Right lung (tissue), 2 donors: ENCODE measurements at regions not wholly inside any gene's neighbourhood (a gene's known extent, or its start where the extent isn't known, plus 50 kb on each side); places are given as distances from the start of the nearest gene placed in this dataset.

Experiments used
- DNase-seq, 2 donors: peaks; one replicate each; pipeline ENCODE4 v3.0.0-alpha.2; 2013

DNA sequence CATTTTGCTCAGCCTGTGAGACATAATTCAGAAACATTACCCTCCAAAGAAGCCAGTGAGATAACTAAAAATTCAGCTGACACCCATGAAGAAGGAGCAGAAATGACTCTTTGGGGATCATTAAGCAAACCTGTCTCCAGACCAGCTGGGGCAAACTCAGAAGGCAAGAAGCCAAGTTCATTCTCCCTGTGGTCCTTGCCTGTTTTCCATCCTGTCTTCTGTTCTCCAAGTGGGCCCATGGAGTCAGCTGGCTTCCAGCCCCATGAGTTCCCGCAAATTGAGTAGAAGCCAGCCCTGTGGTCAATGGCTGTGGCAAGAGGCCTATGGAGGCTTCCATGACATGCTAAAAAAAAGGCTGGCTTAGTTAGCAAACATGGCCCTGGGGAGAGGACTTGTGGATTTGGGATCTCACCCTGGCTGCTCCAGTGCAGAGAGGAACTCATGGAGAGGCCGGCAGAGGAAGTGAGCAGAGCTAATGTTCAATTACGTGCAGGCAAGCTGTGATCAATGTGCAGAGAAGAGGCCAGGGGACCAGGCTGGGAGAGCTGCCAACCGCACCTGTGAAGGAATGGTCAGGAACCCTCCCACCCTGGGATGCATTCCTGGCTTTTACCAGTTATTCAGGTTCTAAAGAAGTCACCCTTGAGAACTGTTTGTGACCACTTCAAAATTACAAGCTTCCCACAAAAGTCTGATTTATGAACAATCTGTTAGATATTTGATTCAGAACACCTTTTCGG lies 229.1 kb downstream of the TSHZ3 start:
- DNase-seq = no peak

DNA sequence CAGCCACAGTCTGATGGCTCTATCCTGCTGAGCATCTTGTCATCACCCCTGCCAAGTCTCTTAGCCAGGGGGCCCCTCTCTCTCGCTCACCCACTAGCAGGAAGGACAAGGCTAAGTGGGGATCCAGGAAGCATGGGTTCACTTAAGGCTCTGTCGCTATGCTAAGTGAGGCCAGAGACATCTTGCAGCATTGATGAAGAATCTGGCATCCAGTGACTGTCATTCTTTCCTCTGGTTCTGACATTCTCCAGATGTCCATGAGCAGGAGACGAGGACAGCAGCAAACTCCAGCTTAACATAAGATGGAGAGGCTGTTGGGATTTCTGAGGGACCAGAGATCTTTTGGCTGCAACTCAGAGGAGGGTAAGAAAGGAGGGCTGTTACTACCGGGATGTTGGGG lies 230.2 kb downstream of the TSHZ3 start:
- no peak for DNase-seq

DNA sequence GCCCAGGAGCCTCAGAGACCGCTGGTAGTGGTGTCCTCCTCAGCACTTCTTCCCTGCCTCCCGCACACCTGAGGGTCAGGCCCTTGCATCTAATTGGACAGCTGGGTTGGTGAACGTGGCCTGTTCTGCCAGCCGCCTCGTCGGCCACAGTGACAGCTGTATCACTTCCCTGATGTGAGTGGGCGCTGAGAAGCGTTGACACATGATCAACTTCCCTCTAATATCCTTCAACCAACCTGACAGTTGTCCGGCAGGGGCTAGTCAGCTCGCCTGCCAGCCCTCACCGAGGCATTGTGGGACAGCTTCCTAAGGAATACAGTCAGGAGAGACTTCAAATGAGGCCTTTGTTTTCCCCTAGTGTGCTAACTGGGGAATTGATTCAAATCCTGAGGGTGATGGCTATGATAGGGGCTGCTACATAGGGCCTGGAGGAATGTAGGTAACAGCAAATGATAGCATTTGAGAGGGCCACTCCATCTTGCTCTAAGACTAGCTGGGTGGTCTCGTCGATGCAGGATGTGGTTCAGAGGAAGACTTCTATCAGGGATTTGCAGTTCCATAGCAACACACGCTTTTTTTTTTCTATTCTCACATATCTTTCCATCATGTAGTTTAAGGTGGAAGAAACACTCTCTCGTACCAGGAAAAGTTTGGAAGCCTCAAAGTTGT lies 230.8 kb downstream of the TSHZ3 start:
- DNase-seq = no peak

DNA sequence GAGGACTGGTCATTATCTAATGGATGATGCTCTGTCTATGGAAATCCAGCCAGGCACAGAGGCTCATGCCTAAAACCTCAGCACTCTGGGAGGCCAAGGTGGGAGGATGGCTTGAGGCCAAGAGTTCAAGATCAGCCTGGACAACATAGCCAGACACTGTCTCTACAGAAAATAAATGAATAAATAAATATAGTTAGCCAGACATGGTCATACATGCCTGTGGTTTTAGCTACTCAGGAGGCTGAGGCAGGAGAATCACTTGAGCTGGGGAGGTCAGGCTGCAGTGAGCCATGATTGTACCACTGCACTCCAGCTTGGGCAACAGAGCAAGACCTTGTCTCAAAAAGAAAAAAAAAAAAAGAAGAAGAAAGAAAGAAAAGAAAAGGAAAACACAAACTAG lies 234.7 kb downstream of the TSHZ3 start:
- DNase-seq = no peak

GRCh38 chr19:31113293-31113692 lies 235.9 kb downstream of the TSHZ3 start:
- no peak for DNase-seq

- DNase-seq = no peak
These were observed 237.1 kb downstream of the TSHZ3 start for GRCh38 chr19:31112158-31112557.

DNA sequence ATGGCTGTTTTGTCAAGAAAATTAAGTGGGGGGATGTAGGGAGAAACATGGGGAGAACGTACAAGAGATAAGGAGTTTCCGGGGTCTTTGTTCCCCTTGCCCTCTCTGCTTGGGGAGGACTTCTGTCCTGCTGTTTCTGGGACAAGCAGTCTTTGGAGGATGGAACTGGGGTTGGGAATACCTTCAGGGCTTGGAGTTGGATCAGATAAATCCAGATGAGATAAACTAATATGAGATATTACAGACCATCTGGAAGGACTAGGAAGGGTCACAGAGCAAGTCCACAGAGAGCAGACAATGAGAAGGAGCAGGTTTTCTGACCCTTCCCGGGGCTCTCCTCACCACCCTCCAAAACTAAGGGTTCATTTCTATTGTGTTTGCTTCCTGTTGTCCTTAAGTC lies 237.5 kb downstream of the TSHZ3 start:
- DNase-seq = no peak

- no peak for DNase-seq
These were observed 238.9 kb downstream of the TSHZ3 start for GRCh38 chr19:31110336-31110735.

DNA sequence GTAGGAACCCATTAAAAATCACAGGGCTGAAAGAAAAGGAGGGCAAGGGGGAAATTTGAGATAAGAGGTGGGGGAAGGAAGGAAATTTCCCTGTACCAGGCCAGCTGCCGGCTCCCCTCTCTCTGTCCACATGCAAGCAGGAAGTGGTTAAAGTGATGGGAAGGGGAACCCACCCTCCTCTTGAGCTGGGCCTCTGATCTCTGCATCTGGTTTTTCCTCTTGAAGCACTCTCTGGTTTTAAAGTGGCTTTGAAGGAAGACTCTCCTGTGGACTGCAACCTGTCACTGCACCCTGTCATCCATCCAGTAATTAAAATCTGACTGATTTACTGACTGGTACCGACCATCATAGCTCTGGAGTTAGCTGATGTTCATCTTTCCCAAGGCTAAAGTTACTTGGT lies 239.6 kb downstream of the TSHZ3 start:
- DNase-seq = no peak

- DNase-seq = no peak
These were observed 242.1 kb downstream of the TSHZ3 start for GRCh38 chr19:31107096-31107495.

DNA sequence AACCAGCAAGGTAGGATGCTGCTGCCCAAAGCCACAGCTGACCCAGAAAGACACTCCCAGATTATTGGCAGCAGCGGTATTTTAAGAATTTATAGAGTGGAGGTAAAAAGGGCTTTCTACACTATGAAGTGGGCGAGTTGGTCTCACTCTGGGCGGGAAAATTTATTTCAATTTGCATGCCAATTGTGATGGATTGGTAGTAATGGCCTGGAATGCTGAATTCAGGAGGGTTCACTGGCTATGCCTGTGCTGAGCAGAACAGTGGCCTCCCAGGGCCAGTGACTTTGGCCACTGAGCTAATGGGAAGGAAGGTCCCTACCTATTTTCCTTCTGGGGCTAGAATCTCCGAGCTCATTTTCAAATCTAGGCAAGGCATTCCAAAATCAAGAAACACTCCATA lies 243.5 kb downstream of the TSHZ3 start:
- no peak for DNase-seq

- DNase-seq = no peak
These were observed 244.8 kb downstream of the TSHZ3 start for GRCh38 chr19:31104451-31104850.

GRCh38 chr19:31103228-31103627 lies 246.0 kb downstream of the TSHZ3 start:
- no peak for DNase-seq

DNA sequence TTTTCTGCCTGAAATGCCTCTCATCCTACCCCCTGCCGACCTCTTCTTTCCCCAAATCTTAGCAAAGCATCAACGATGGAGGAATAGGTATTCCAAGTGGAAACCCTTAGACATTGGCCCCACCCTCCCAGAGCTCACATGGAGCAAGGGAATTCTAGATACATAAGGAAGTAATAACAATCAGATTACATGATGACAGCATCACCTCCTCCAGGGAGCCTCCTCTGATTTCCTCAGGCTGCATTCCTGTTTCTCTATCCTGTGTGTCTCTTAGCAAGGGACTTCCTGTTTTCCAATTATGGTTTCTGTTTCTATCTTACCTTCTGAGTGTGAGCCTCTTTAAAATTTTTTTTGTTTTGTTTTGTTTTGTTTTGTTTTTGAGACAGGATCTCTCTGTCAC lies 246.6 kb downstream of the TSHZ3 start:
- no peak for DNase-seq

- DNase-seq = peak; percentile 58 to 63
These were observed 248.3 kb downstream of the TSHZ3 start for GRCh38 chr19:31100981-31101380.

GRCh38 chr19:31100206-31100590 lies 249.0 kb downstream of the TSHZ3 start:
- no peak for DNase-seq

DNA sequence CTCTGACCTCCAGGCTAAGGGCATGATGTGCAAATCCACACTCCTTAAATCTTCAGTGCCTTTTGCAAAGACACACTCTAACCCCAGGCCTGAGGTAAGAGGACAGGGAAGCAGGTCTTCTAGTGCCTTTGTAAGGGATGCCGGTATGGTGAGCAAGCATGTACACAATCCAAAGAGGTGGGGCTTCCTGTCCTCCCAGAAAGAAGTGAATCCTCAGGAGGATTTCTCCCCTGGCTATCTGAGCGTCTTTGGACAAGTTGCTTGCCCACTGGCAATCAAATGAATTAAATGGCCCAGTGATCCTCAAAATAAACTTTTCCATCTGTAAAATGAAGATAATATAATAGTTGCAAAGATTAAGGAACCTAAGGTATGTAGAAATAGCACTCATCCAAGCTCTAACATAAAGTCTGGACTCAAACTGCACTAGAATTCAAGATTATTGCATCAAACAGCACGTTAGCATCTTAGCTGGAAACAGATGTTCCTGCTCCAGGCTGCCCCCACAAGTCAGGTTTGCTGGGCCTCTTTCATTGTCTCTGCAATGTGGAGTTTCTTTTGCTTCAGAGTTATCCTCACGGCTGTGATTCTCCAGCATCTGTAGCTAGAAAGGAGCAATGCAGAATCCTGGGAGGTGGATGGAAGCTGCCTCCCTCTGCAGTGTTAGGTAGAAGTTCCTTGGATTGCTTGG lies 249.6 kb downstream of the TSHZ3 start:
- no peak for DNase-seq

- DNase-seq = no peak
These were observed 250.4 kb downstream of the TSHZ3 start for GRCh38 chr19:31098836-31099235.

GRCh38 chr19:31096935-31097545 lies 252.2 kb downstream of the TSHZ3 start:
- no peak for DNase-seq

- no peak for DNase-seq
These were observed 253.0 kb downstream of the TSHZ3 start for GRCh38 chr19:31096062-31096830.

GRCh38 chr19:31095100-31095804 lies 254.0 kb downstream of the TSHZ3 start:
- no peak for DNase-seq
